Osteocyte (in vitro differentiated cells): ENCODE measurements at regions not wholly inside any gene's neighbourhood (a gene's known extent, or its start where the extent isn't known, plus 50 kb on each side); places are given as distances from the start of the nearest gene placed in this dataset.

Experiments
- DNase-seq: peaks from one replicate; pipeline ENCODE4 v3.0.0; 2021; ENCODE audit warnings: mixed read lengths; ENCODE audit not compliant: unreplicated experiment; ENCODE audit errors: extremely low spot score
- H3K27ac Mint-ChIP-seq: one replicate; pipeline ENCODE4 v1.8.0; 2021; ENCODE audit warnings: mild to moderate bottlenecking, mixed read lengths; ENCODE audit not compliant: unreplicated experiment
- H3K27me3 Mint-ChIP-seq: one replicate; pipeline ENCODE4 v1.8.0; 2021; ENCODE audit warnings: mixed read lengths; ENCODE audit not compliant: unreplicated experiment
- H3K36me3 Mint-ChIP-seq: one replicate; pipeline ENCODE4 v1.8.0; 2021; ENCODE audit warnings: mixed read lengths; ENCODE audit not compliant: unreplicated experiment
- H3K4me1 Mint-ChIP-seq: one replicate; pipeline ENCODE4 v1.8.0; 2021; ENCODE audit warnings: mixed read lengths; ENCODE audit not compliant: unreplicated experiment
- H3K4me3 Mint-ChIP-seq: one replicate; pipeline ENCODE4 v1.8.0; 2021; ENCODE audit warnings: mild to moderate bottlenecking, moderate library complexity, mixed read lengths; ENCODE audit not compliant: unreplicated experiment
- H3K9me3 Mint-ChIP-seq: one replicate; pipeline ENCODE4 v1.8.0; 2021; ENCODE audit warnings: mixed read lengths; ENCODE audit not compliant: unreplicated experiment
- TF ChIP-seq, protein P1 (sequence below): fragments of 200-600 bp; sonication (generic); IDR thresholded peaks from 2 replicates; pipeline ENCODE4 v1.5.0; 2021; ENCODE audit warnings: antibody characterized with exemption, mild to moderate bottlenecking, moderate library complexity

DNA sequence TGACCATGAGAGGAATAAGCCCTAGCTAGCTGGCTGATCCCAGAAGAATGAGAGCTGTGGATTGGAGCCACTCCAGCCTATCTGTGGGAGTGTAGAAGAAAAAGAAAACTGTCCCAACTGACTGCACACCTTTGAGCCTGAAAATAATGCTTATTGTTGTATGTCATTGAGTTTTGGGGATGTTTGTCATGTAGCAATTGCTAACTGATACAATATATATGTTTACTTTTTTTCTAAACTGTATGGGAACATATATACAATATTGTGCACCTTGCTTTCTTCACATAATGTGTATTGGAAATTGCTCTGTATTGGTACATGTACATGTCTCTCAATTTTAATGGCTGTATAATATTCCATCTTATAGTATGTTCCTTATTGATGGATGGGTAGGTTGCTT is 124.0 kb upstream of the NLRP1 start:
- peaks cover 18% of the 10 kb centered on the region for H3K27me3 Mint-ChIP-seq
- no peaks in the 10 kb centered on the region for H3K4me1 Mint-ChIP-seq
- no peaks in the 10 kb centered on the region for H3K9me3 Mint-ChIP-seq
- H3K36me3 Mint-ChIP-seq = no peaks in the 10 kb centered on the region
- TF ChIP-seq, protein P1, sequence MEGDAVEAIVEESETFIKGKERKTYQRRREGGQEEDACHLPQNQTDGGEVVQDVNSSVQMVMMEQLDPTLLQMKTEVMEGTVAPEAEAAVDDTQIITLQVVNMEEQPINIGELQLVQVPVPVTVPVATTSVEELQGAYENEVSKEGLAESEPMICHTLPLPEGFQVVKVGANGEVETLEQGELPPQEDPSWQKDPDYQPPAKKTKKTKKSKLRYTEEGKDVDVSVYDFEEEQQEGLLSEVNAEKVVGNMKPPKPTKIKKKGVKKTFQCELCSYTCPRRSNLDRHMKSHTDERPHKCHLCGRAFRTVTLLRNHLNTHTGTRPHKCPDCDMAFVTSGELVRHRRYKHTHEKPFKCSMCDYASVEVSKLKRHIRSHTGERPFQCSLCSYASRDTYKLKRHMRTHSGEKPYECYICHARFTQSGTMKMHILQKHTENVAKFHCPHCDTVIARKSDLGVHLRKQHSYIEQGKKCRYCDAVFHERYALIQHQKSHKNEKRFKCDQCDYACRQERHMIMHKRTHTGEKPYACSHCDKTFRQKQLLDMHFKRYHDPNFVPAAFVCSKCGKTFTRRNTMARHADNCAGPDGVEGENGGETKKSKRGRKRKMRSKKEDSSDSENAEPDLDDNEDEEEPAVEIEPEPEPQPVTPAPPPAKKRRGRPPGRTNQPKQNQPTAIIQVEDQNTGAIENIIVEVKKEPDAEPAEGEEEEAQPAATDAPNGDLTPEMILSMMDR = no peak
- no peak overlapping the region for H3K4me3 Mint-ChIP-seq
- peak; percentile 11 for DNase-seq
- H3K27ac Mint-ChIP-seq = no peak overlapping the region

DNA sequence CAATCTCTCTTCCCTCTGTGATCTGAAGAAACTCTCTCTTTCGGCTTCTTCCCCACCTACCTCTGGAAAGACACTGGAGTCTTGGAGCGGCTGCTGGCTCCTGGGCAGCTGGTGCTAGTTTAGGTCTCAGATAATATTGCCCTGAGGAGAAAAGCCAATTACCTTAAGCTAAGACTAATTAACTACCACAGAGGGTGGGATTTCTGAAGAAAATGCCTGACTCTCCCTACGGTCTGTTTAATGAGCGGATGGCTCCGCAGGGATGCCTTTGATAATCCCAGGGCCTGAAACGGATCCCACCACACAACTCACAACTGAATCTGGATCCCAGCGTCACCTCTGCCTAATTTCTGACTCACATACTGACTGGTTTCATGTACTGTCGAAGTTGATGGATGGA is 127.0 kb upstream of the NLRP1 start:
- DNase-seq = peak; percentile 15
- Mint-ChIP-seq H3K27me3 (peaks cover 18% of the 10 kb centered on the region), H3K36me3 (no peaks in the 10 kb centered on the region), H3K4me3 (no peak overlapping the region), H3K4me1 (no peaks in the 10 kb centered on the region), H3K9me3 (no peaks in the 10 kb centered on the region), H3K27ac (no peak overlapping the region)
- TF ChIP-seq, protein P1 = no peak

DNA sequence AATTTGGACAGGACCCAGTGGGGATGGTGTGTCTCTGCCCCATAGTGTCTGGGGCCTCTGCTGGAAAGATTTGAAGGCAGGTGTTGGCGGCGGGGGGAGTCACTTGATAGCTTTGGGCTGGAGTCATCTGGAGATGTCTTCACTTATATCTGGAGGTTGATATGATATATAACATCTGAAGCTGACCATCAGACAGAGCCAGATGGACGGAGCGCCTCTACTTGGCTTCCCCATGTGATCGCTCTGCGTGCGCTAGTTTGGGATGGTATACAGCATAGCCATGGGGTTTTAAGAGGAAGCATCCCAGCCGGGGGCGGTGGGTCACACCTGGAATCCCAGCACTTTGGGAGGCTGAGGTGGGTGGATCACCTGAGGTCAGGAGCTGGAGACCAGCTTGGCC is 130.7 kb upstream of the NLRP1 start:
- peak; percentile 70 for DNase-seq
- TF ChIP-seq, protein P1 = no peak
- H3K9me3 Mint-ChIP-seq = no peaks in the 10 kb centered on the region
- H3K36me3 Mint-ChIP-seq = no peaks in the 10 kb centered on the region
- peaks cover 23% of the 10 kb centered on the region for H3K27me3 Mint-ChIP-seq
- no peak overlapping the region for H3K4me3 Mint-ChIP-seq
- no peaks in the 10 kb centered on the region for H3K4me1 Mint-ChIP-seq
- no peak overlapping the region for H3K27ac Mint-ChIP-seq

DNA sequence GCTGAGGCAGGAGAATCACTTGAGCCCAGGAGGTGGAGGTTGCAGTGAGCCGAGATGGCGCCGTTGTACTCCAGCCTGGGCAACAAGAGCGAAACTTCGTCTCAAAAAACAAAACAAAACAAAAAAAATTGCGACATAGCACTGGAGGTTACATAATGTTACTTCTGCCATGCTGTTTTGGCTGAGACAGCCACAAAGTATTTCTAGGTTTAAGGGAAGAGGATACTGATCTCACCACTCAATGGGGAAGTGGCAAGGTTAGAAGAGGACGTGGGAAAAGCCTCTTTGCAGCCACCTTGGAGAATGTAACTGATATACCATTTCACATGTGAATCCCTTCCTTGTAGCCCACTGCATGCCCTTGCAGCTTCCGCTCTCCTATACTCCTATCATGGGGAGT is 131.2 kb upstream of the NLRP1 start:
- H3K27ac Mint-ChIP-seq = no peak overlapping the region
- DNase-seq = no peak
- H3K4me3 Mint-ChIP-seq = no peak overlapping the region
- H3K4me1 Mint-ChIP-seq = no peaks in the 10 kb centered on the region
- H3K27me3 Mint-ChIP-seq = peaks cover 20% of the 10 kb centered on the region
- no peaks in the 10 kb centered on the region for H3K9me3 Mint-ChIP-seq
- TF ChIP-seq, protein P1 = no peak
- no peaks in the 10 kb centered on the region for H3K36me3 Mint-ChIP-seq

DNA sequence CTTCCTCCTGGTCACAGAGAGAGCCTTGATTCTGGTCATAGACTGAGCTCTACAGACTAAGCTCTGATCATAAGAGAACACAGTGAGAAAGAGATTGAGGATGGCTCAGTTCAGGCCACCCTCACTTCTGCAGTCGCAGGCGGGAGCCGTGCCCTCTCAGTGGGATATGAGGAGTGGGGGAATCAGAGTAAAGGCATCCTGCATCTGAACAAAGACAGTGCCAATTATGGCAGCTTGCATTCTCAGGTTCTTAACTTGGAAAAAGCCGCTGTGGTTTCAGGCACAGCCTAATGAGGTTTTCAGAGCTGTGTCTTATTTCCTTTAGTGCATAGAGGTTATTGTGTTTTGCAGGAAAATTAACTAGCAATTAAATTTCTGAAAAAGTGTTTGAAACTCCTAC is 134.4 kb upstream of the NLRP1 start:
- no peaks in the 10 kb centered on the region for H3K36me3 Mint-ChIP-seq
- TF ChIP-seq, protein P1 = no peak

More for the DNA sequence above, 134.4 kb upstream of the NLRP1 start:
- Mint-ChIP-seq H3K9me3 (no peaks in the 10 kb centered on the region), H3K27me3 (peaks cover 5% of the 10 kb centered on the region), H3K27ac (no peak overlapping the region), H3K4me1 (no peaks in the 10 kb centered on the region), H3K4me3 (no peak overlapping the region)
- no peak for DNase-seq
